Activated CD4-positive, alpha-beta memory T cell treated with anti-CD3 and anti-CD28 coated beads for 36 hours (primary cell): ENCODE measurements at regions not wholly inside any gene's neighbourhood (a gene's known extent, or its start where the extent isn't known, plus 50 kb on each side); places are given as distances from the start of the nearest gene placed in this dataset.

ENCODE experiments used
- CTCF ChIA-PET: fragments of 350-600 bp; sonication (Branson Sonifier 250); formaldehyde crosslinking; loops from one replicate; lab custom pipeline; 2021; ENCODE audit warnings: antibody characterized with exemption, inconsistent platforms; lab: Charles Lee
- POLR2A ChIA-PET: fragments of 350-600 bp; sonication (Branson Sonifier 250); formaldehyde crosslinking; loops from one replicate; lab custom pipeline; 2021; ENCODE audit warnings: antibody characterized with exemption; lab: Charles Lee
- DNase-seq: peaks from one replicate; pipeline ENCODE4 v3.0.0-alpha.2; 2020
- H3K27ac Mint-ChIP-seq: one replicate; pipeline ENCODE4 v1.8.0; 2021; ENCODE audit warnings: mixed read lengths
- H3K27me3 Mint-ChIP-seq: one replicate; pipeline ENCODE4 v1.8.0; 2021; ENCODE audit warnings: mixed read lengths
- H3K36me3 Mint-ChIP-seq: one replicate; pipeline ENCODE4 v1.8.0; 2021; ENCODE audit warnings: mixed read lengths
- H3K4me1 Mint-ChIP-seq: one replicate; pipeline ENCODE4 v1.8.0; 2021; ENCODE audit warnings: low read depth, mixed read lengths
- H3K4me3 Mint-ChIP-seq: one replicate; pipeline ENCODE4 v1.8.0; 2021; ENCODE audit warnings: mild to moderate bottlenecking, mixed read lengths
- H3K9me3 Mint-ChIP-seq: one replicate; pipeline ENCODE4 v1.8.0; 2021; ENCODE audit warnings: mixed read lengths
- intact Hi-C: fragments of 100-400 bp; cut with micrococcal nuclease; formaldehyde crosslinking; loops from one replicate; pipeline ENCODE4 v1.15.1; 2023

DNA sequence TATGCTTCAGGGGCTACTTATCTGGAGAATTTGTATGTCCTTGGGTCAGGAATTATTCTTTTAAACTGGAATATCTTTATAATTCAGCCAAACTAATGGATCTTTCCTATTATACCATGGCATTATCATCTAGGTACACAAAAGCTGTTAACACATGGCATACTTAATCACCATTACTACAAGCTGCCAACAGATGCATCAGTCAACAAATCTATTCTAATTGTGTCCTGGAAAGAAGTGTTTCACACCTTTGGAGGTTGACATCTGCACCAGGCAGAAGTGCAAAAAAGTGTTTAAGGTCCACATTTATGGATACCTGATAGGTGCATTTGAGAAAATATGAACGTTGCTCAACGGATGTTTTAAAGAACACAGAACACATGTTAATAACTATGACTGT, 470.2 kb upstream of the ADGRL2 start:
- Mint-ChIP-seq H3K4me1 (no peaks in the 10 kb centered on the region), H3K4me3 (no peak overlapping the region), H3K27ac (no peak overlapping the region), H3K36me3 (no peaks in the 10 kb centered on the region), H3K9me3 (peaks cover 4% of the 10 kb centered on the region), H3K27me3 (no peaks in the 10 kb centered on the region)
- CTCF ChIA-PET, result no interaction called here
- intact Hi-C loops, result no loop called here
- no peak for DNase-seq
- POLR2A ChIA-PET, result no interaction called here

DNA sequence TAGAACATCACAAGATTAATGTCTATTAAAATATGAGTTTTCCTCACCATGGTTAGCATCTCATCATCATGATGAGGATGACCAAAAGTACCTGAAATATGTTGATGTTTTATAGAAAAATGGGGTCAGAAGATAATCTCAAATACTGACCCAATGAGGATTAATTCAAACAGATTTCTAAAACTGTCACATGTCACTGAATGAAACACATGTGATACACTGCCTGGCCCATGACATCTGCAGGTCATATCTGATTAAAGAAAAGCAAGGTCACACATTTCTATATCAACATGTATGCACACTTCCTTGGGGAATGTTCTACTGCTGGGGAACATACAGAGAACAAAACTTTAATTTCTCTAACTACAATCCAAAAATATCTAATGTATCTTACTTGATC, 470.6 kb upstream of the ADGRL2 start:
- Mint-ChIP-seq H3K27ac (no peak overlapping the region), H3K36me3 (no peaks in the 10 kb centered on the region), H3K4me1 (no peaks in the 10 kb centered on the region), H3K27me3 (no peaks in the 10 kb centered on the region), H3K4me3 (no peak overlapping the region), H3K9me3 (peaks cover 4% of the 10 kb centered on the region)
- ChIA-PET CTCF (no interaction called here), POLR2A (no interaction called here)
- intact Hi-C loops, result no loop called here
- DNase-seq, result no peak

DNA sequence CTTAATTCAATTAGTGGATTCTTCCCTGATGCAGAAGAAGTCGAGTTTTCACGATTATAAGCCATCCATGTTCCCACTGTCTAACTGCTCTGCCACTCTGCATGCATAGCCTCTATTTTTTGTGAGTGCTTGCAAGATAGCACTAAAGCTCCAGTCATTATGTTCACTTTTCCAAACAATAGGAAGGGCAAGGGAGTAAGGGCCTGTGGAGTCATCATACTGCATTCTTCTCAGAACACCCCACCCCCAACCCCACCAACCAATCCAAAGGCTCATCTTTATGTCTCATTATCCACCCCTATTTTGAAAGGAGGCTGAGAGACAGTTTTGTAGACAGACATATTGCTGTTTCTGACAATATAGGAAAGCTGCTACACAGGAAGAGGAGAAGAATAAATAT, 471.7 kb upstream of the ADGRL2 start:
- H3K27ac Mint-ChIP-seq, result no peak overlapping the region
- ChIA-PET CTCF (no interaction called here), POLR2A (no interaction called here)
- peaks cover 4% of the 10 kb centered on the region for H3K9me3 Mint-ChIP-seq
- H3K27me3 Mint-ChIP-seq, result no peaks in the 10 kb centered on the region
- H3K4me3 Mint-ChIP-seq, result no peak overlapping the region
- no peaks in the 10 kb centered on the region for H3K4me1 Mint-ChIP-seq
- intact Hi-C loops, result no loop called here
- no peak for DNase-seq
- H3K36me3 Mint-ChIP-seq, result no peaks in the 10 kb centered on the region

DNA sequence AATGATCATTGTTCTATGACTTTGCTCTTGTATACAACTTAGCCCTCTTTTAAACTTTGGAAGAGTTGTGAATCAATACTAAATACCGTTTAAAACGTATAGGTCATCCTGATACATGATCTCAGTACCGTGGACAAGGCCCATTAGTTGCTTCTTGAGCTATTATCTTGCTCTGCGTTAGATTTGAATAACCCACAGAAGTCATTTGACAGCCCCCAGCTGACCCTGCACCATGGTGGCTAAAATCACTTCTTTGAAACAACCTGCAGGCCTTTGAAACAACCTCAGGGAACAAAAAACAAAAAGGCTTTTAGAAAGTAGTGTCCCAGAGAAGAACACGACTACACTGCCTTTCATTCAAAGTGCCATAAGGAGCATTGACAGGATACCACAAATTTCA, 473.0 kb upstream of the ADGRL2 start:
- no peak overlapping the region for H3K27ac Mint-ChIP-seq
- no peak overlapping the region for H3K4me3 Mint-ChIP-seq
- ChIA-PET POLR2A (no interaction called here), CTCF (no interaction called here)
- H3K4me1 Mint-ChIP-seq, result no peaks in the 10 kb centered on the region
- intact Hi-C loops, result no loop called here
- no peaks in the 10 kb centered on the region for H3K36me3 Mint-ChIP-seq
- peaks cover 4% of the 10 kb centered on the region for H3K9me3 Mint-ChIP-seq
- no peak for DNase-seq
- no peaks in the 10 kb centered on the region for H3K27me3 Mint-ChIP-seq

DNA sequence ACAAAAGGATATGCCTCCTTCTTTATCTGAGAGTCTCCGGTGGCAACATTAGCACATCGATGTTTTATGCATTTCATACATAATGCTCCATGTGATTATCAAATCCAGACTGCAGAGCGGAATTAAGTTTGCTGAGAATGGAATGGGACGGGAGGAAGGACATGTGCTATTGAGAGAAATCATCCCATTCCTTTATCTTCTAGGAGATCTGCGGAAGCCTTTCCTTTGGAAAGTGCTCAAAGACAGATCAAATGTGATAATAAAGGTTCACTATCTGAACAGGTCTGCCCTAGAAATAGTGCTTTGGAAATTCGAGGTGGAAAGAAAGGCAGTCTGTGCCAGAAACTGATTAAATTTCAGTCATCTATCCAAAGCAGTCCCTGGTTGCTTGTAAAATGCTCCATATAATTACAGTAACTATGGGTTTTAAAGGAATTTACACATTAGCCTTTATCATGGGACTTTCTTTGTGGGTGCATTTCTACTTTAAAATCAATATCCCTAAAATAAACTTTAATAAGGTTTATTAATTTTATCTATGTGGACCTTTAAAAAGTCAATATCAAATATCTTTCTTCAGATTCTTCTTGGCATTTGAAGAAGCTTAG, 473.5 kb upstream of the ADGRL2 start:
- intact Hi-C loops, result no loop called here
- no peak overlapping the region for H3K4me3 Mint-ChIP-seq
- no peaks in the 10 kb centered on the region for H3K27me3 Mint-ChIP-seq
- H3K36me3 Mint-ChIP-seq, result no peaks in the 10 kb centered on the region
- ChIA-PET POLR2A (no interaction called here), CTCF (no interaction called here)
- no peak for DNase-seq
- no peak overlapping the region for H3K27ac Mint-ChIP-seq
- no peaks in the 10 kb centered on the region for H3K4me1 Mint-ChIP-seq
- peaks cover 4% of the 10 kb centered on the region for H3K9me3 Mint-ChIP-seq

DNA sequence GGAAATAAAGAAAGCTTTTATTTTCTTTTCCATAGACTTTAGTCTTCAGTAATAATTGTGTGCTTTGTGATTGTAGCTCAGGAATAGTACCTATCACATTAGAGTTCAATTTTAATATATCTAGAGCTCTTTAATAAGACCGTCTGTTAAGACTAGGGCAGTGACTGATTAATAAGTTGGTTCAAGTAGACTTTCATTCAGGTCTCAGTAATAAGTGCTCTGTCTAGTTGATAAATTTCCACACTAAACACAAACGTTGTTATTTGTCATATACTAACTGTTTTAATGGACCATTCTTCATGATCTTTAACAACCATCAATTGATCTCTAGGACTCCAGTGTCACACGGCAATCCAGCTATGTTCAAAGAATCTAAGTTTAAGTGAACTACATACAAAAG, 474.5 kb upstream of the ADGRL2 start:
- H3K4me3 Mint-ChIP-seq, result no peak overlapping the region
- CTCF ChIA-PET, result no interaction called here
- no peak for DNase-seq
- intact Hi-C loops, result no loop called here
- POLR2A ChIA-PET, result no interaction called here
- H3K4me1 Mint-ChIP-seq, result no peaks in the 10 kb centered on the region
- H3K9me3 Mint-ChIP-seq, result peaks cover 4% of the 10 kb centered on the region
- no peak overlapping the region for H3K27ac Mint-ChIP-seq
- no peaks in the 10 kb centered on the region for H3K36me3 Mint-ChIP-seq
- no peaks in the 10 kb centered on the region for H3K27me3 Mint-ChIP-seq

DNA sequence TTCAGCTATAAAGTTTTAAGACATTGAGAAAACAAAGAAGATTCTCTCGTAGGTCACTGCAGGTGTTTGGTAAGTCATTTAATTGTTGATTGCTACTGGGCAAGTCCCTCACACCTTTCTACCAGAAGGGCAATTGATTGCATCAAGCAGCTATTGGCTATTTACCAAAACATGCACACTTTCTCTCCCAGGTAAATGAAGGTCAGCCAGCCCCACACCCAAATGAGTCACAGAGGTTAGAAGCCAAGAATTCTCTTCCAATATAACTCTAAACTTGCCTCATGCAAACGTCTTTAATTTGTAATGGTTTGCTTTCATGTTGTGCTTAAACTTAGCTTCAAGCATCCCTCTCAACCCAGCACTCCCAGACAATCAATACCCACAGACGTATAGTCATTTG, 475.3 kb upstream of the ADGRL2 start:
- no peaks in the 10 kb centered on the region for H3K36me3 Mint-ChIP-seq
- intact Hi-C loops, result no loop called here
- DNase-seq, result no peak
- peaks cover 3% of the 10 kb centered on the region for H3K9me3 Mint-ChIP-seq
- no peaks in the 10 kb centered on the region for H3K4me1 Mint-ChIP-seq
- ChIA-PET POLR2A (no interaction called here), CTCF (no interaction called here)
- H3K27ac Mint-ChIP-seq, result no peak overlapping the region
- no peaks in the 10 kb centered on the region for H3K27me3 Mint-ChIP-seq
- H3K4me3 Mint-ChIP-seq, result no peak overlapping the region

DNA sequence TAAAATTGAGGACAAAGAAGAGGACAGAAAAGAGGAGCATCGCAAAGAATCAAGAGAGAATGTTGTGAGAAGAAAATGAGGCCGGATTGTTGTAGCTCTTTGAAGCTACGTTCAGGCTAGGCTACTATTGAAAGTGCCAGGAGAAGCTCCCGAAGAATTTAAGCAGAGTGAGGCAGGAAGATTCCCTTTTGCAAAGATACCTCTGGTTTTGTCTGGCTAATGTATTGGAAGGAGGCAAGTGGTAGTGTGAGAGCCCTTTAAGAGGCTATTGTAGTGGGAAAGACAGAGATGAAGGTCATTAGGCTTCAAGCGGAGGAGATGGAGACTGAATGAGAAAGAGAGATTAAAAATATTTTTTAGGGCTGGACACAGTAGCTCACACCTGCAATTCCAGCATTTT, 476.9 kb upstream of the ADGRL2 start:
- Mint-ChIP-seq H3K4me3 (no peak overlapping the region), H3K27ac (no peak overlapping the region), H3K4me1 (no peaks in the 10 kb centered on the region), H3K9me3 (peaks cover 3% of the 10 kb centered on the region), H3K36me3 (no peaks in the 10 kb centered on the region), H3K27me3 (no peaks in the 10 kb centered on the region)
- CTCF ChIA-PET, result no interaction called here
- intact Hi-C loops, result no loop called here
- DNase-seq, result no peak
- POLR2A ChIA-PET, result no interaction called here

DNA sequence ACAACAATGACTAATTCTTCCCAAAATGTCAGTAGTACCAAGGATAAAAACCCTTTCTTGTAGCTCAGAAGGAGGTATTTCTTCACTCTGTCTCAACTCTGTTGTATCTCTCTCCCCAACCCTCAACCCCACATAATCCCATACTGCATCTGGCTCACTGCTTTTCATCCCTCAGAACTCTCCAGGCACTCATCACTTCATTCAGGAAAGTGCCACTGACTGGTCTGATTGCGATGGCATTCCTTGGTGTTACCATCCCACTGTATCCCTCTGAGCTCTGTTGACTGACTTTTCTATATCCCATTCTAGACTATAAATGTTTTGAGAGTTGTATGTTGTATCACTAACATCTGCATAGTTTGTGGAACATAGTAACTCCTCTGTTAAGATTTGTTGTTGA, 483.5 kb upstream of the ADGRL2 start:
- Mint-ChIP-seq H3K27me3 (no peaks in the 10 kb centered on the region), H3K4me3 (no peak overlapping the region), H3K4me1 (no peaks in the 10 kb centered on the region), H3K27ac (no peak overlapping the region), H3K9me3 (no peaks in the 10 kb centered on the region), H3K36me3 (no peaks in the 10 kb centered on the region)
- CTCF ChIA-PET, result no interaction called here
- POLR2A ChIA-PET, result no interaction called here
- intact Hi-C loops, result no loop called here
- DNase-seq, result no peak

DNA sequence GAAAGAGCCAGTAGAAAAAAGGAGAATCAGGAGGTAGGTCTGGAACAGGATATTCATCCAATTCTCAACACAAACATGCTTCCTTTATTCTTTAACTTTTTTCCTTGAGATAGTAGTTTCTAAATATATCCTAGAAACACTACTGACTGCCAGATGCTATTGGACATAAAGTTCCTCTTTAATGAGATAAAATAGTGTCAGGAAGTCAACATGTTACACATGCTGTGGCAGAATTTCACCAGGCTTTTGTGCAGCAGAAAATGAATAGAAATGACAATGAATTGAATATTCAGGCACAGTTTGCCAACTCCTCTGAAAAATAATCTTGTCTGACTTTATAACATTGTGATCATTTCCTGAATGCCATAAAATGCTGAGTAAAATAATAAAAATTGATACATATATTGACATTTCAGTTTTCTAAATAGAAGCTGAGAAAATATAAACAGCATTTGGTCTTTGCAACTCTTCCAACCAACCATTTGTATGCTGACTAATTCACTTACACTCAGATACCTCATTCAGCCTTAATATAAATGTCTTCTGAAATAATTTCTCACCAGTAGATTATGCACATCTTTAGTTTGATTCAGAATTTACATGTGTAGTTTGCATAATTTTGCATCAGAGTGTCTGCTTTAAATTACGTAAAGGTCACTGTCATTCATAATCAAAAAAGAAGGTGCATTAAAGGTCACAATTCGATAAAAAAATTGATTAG, 486.1 kb upstream of the ADGRL2 start:
- Mint-ChIP-seq H3K27ac (no peak overlapping the region), H3K9me3 (no peaks in the 10 kb centered on the region), H3K27me3 (no peaks in the 10 kb centered on the region), H3K36me3 (no peaks in the 10 kb centered on the region), H3K4me3 (no peak overlapping the region), H3K4me1 (no peaks in the 10 kb centered on the region)
- intact Hi-C loops, result no loop called here
- CTCF ChIA-PET, result no interaction called here
- DNase-seq, result no peak
- POLR2A ChIA-PET, result no interaction called here

DNA sequence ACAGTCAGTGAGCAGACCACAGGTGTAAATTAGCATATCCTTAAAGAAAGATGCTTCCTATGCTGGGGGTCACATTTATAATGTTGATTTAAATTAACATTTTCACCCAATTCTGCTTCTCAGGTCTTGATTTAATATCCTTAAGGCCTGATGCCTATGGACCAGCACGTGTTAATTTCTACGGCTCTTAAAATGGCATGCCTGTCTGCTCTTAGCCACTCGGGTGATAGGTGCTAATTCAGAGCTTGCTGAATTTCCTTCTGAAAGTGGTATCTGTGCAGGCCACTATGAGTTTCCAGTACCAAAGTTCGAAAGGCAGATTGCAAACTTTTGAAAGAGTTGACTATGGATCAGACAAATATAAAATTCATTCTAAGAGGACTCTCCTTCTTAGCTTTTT, 487.4 kb upstream of the ADGRL2 start:
- Mint-ChIP-seq H3K4me3 (no peak overlapping the region), H3K4me1 (no peaks in the 10 kb centered on the region), H3K27ac (no peak overlapping the region), H3K27me3 (no peaks in the 10 kb centered on the region), H3K9me3 (no peaks in the 10 kb centered on the region), H3K36me3 (no peaks in the 10 kb centered on the region)
- intact Hi-C loops, result no loop called here
- no peak for DNase-seq
- ChIA-PET CTCF (no interaction called here), POLR2A (no interaction called here)

DNA sequence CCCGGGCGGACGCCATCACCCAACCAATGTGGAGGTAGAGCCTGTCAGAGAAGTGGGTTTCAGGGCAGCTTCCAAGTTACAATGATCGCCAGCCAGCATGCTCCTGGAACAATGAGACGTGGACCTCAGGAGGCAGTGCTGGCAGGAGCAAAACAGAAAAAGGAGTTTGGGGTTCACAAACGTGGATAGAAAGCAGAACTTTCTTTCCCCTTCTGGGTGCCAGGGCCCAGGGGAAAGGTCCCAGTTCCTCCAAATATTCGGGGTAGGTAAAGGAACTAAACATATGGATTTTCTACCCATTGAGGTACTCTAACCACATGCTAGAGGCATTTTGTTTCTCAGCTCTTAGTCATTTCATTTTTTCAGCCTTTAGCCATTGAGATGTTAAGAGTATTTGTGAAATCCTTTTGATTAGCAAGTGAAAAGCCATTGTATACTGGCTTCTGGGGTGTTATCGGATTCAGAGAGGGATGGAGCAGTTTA, 488.4 kb upstream of the ADGRL2 start:
- no peak for DNase-seq
- H3K36me3 Mint-ChIP-seq, result no peaks in the 10 kb centered on the region
- intact Hi-C loops, result no loop called here
- H3K27ac Mint-ChIP-seq, result no peak overlapping the region
- no peaks in the 10 kb centered on the region for H3K9me3 Mint-ChIP-seq
- POLR2A ChIA-PET, result no interaction called here
- H3K4me1 Mint-ChIP-seq, result no peaks in the 10 kb centered on the region
- CTCF ChIA-PET, result no interaction called here
- H3K27me3 Mint-ChIP-seq, result no peaks in the 10 kb centered on the region
- no peak overlapping the region for H3K4me3 Mint-ChIP-seq

DNA sequence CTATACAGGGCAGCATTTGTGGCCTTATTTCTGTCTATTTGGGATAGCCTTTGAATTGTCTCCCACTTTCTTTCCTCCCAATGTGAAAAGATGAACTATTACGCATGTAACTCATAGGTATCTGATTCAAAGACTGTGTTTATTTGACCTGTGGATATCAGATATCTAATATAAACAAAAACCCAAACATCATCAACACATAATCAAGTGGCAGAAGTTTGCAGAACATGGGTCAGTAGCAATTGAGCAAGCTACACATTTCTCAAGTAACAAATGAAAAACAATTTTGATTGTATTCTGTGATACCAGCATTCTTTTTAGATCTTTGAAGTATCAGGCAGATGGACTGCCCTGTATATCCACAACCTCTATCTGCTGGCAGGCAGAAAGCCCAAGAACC, 490.5 kb upstream of the ADGRL2 start:
- no peak overlapping the region for H3K4me3 Mint-ChIP-seq
- H3K27ac Mint-ChIP-seq, result no peak overlapping the region
- DNase-seq, result no peak
- no peaks in the 10 kb centered on the region for H3K9me3 Mint-ChIP-seq
- H3K36me3 Mint-ChIP-seq, result no peaks in the 10 kb centered on the region
- H3K4me1 Mint-ChIP-seq, result no peaks in the 10 kb centered on the region
- ChIA-PET POLR2A (no interaction called here), CTCF (no interaction called here)
- H3K27me3 Mint-ChIP-seq, result no peaks in the 10 kb centered on the region
- intact Hi-C loops, result no loop called here
